Vagina (tissue), 2 donors: ENCODE measurements at regions not wholly inside any gene's neighbourhood (a gene's known extent, or its start where the extent isn't known, plus 50 kb on each side); places are given as distances from the start of the nearest gene placed in this dataset.

Source experiments
- CTCF ChIP-seq, 3 experiments: fragments of 450-650 bp in 2 of 3; fragments of 200-600 bp in 1 of 3; sonication (generic) in 1 of 3; IDR thresholded peaks; one replicate each; pipeline ENCODE4 v1.5.1; 2017 to 2019; ENCODE audit warnings: antibody characterized with exemption in 3 of 3, mild to moderate bottlenecking in 2 of 3, moderate library complexity in 2 of 3
- POLR2AphosphoS5 ChIP-seq, 2 donors: sonication (generic); formaldehyde crosslinking; IDR thresholded peaks; one replicate each; pipeline ENCODE4 v1.9.0; 2017; ENCODE audit warnings: antibody characterized with exemption in 2 of 2, mild to moderate bottlenecking in 2 of 2, low read depth in 1 of 2; ENCODE audit not compliant: insufficient read depth in 1 of 2

- TF ChIP-seq CTCF (IDR thresholded peaks at IDR 0.05) (no peak), POLR2AphosphoS5 (IDR thresholded peaks at IDR 0.05; ENCODE audit: insufficient read depth in 1 of 2, low read depth in 1 of 2) (no peak)
Observed at GRCh38 chr1:200230671-200231070, 179.2 kb downstream of the ZNF281 start.
